ENCODE measurements at regions not wholly inside any gene's neighbourhood (a gene's known extent, or its start where the extent isn't known, plus 50 kb on each side); places are given as distances from the start of the nearest gene placed in this dataset.
"Not testable (repeated sequence)": the region's sequence is repeated elsewhere in the genome, so short reads cannot be mapped to it uniquely, and the experiment has no call there.

- intact Hi-C loops (cut with DNase I, micrococcal nuclease): no loop called here
- DNase-seq (no peak), ATAC-seq (no peak)
- Mint-ChIP-seq H3K4me1 (no peaks in the 10 kb centered on the region), H3K27ac (no peak overlapping the region), H3K9me3 (ENCODE audit: low read depth) (peaks cover 2% of the 10 kb centered on the region), H3K36me3 (ENCODE audit: low read depth) (no peaks in the 10 kb centered on the region), H3K27me3 (no peaks in the 10 kb centered on the region), H3K4me3 (no peak overlapping the region)
- ChIA-PET POLR2A (no interaction called here), CTCF (no interaction called here)
Observed at GRCh38 chr1:71295350-71295749, 214.5 kb upstream of the ZRANB2 start.

- H3K4me1 Mint-ChIP-seq: no peaks in the 10 kb centered on the region
- H3K4me3 Mint-ChIP-seq: no peak overlapping the region
- no peaks in the 10 kb centered on the region for H3K36me3 Mint-ChIP-seq (ENCODE audit: low read depth)
- POLR2A ChIA-PET: no interaction called here
- no peak for DNase-seq
- H3K9me3 Mint-ChIP-seq (ENCODE audit: low read depth): peaks cover 2% of the 10 kb centered on the region
- no peak overlapping the region for H3K27ac Mint-ChIP-seq
- intact Hi-C loops (cut with DNase I, micrococcal nuclease): no loop called here
- no peak for ATAC-seq
- no peaks in the 10 kb centered on the region for H3K27me3 Mint-ChIP-seq
- CTCF ChIA-PET: interaction anchor here (0.8 kb wide), 1 partner anchor 1266 kb away, joined by 5 read pairs; no protein-coding TSS in a partner anchor
Observed at GRCh38 chr1:71294178-71294577, 213.3 kb upstream of the ZRANB2 start.

DNA sequence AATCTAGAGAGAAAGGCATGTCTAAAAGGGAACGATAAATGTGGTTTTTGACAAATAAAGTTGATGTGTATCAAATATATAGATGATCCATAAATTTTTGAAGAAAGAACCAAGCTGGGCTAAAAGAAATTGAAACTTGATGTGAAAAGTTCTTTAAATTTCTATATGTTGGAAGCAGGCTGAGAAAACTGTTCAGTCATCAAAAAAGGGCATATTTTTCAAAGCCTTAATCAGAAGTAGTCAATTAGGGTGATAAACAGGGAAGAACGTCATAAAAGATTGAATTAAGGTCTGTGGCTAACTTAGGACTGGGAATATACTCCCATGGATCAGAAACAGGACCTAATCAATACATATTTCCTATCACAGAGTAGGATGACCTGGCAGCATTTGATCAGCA lies 211.4 kb upstream of the ZRANB2 start:
- ChIA-PET POLR2A (no interaction called here), CTCF (no interaction called here)
- Mint-ChIP-seq H3K36me3 (ENCODE audit: low read depth) (no peaks in the 10 kb centered on the region), H3K27me3 (no peaks in the 10 kb centered on the region), H3K4me3 (no peak overlapping the region), H3K4me1 (no peaks in the 10 kb centered on the region), H3K27ac (no peak overlapping the region), H3K9me3 (ENCODE audit: low read depth) (peaks cover 2% of the 10 kb centered on the region)
- ATAC-seq (no peak), DNase-seq (no peak)
- intact Hi-C loops (cut with DNase I, micrococcal nuclease): no loop called here

DNA sequence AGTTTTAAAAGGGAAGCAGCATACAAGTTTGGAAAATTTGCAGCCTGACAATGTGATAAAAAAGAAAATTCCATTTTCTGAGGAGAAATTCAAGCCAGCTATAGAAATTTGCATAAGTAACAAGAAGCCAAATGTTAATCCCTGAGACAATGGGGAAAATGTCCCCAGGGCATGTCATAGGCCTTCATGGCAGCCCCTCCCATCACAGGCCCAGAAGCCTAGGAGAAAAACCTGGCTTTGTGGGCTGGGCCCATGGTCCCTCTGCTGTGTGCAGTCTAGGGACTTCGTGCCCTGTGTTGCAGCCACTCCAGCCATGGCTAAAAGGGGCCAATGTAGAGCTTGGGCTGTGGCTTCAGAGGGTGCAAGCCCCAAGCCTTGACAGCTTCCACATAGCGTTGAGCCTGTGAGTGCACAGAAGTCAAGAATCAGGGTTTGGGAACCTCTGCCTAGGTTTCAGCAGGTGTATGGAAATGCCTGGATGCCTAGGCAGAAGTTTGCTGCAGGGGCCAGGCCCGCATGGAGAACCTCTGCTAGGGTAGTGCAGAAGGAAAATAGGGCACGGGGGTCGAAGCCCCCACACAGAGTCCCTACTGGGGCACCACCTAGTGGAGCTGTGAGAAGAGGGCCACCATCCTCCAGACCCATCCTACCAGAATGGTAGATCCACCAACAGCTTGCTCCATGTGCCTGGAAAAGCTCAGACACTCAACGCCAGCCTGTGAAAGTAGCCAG lies 209.8 kb upstream of the ZRANB2 start:
- H3K4me3 Mint-ChIP-seq; CTCF ChIA-PET; POLR2A ChIA-PET; H3K9me3 Mint-ChIP-seq (ENCODE audit: low read depth); ATAC-seq; intact Hi-C loops (cut with DNase I, micrococcal nuclease); H3K36me3 Mint-ChIP-seq (ENCODE audit: low read depth); H3K27ac Mint-ChIP-seq; H3K27me3 Mint-ChIP-seq; DNase-seq; H3K4me1 Mint-ChIP-seq: not testable (repeated sequence)

DNA sequence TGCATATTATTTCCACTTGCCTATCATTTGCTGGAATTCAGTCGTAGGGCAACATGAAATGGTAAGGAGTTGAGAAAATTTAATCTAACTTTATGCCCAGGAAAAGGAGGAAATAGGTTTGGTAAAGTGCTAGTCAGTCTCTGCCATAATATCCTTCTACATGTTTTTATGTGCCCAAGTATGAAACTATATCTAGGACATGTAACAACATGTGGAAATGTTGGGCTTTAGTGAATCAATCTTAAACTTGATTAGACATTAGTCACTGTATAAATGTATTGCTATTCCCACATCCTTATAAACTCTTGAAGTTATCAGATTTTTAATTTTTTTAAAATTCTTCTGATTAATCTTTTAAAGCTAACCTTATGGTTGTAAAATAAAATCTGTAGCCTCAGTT lies 204.7 kb upstream of the ZRANB2 start:
- peaks cover 12% of the 10 kb centered on the region for H3K9me3 Mint-ChIP-seq (ENCODE audit: low read depth)
- no peaks in the 10 kb centered on the region for H3K4me1 Mint-ChIP-seq
- no peaks in the 10 kb centered on the region for H3K36me3 Mint-ChIP-seq (ENCODE audit: low read depth)
- intact Hi-C loops (cut with DNase I, micrococcal nuclease): no loop called here
- DNase-seq: no peak
- ChIA-PET CTCF (no interaction called here), POLR2A (no interaction called here)
- no peak overlapping the region for H3K4me3 Mint-ChIP-seq
- no peak overlapping the region for H3K27ac Mint-ChIP-seq
- ATAC-seq: no peak
- H3K27me3 Mint-ChIP-seq: no peaks in the 10 kb centered on the region

DNA sequence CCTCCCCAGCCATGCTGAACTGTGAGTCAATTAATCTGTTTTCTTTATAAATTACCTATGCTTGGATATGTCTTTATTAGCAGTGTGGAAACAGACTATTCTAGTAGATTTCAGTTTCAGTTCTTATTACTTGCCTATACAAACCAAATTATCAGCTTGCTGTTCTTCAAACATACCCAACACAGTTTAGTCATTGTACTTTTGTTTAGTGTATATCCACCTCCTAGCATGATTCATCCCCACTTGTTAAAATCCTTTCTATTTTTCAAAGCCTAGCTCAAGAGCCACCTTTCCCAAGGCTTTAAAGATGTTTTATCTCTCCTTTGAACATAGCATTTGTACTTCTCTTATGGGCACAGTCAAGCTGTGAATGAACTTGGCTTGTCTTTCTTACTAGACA lies 195.6 kb upstream of the ZRANB2 start:
- DNase-seq (no peak), ATAC-seq (no peak)
- intact Hi-C loops (cut with DNase I, micrococcal nuclease): no loop called here
- Mint-ChIP-seq H3K36me3 (ENCODE audit: low read depth) (no peaks in the 10 kb centered on the region), H3K27ac (no peak overlapping the region), H3K4me1 (no peaks in the 10 kb centered on the region), H3K27me3 (no peaks in the 10 kb centered on the region), H3K9me3 (ENCODE audit: low read depth) (peaks cover 1% of the 10 kb centered on the region), H3K4me3 (no peak overlapping the region)
- ChIA-PET POLR2A (no interaction called here), CTCF (no interaction called here)

DNA sequence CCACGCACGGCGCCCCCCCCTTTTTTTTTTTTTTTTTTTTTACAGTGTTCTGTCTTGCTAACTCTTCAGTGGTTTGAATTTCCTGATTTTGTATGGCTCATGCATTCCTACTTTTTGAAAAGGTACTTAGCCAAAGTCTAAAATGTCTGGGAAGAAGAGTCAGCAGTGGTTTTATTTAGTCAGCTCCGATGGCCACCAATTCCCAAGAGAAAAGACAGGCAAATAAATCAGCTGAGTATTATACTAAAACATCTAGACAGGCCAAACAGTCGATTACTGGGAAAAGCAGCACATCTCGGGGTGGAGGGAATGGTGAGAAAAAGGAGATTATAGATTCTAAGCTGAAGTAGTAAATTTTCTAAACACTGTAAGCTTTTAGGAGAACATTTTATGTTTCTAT lies 192.5 kb upstream of the ZRANB2 start:
- intact Hi-C loops (cut with DNase I, micrococcal nuclease): no loop called here
- ChIA-PET CTCF (interaction anchor here (0.8 kb wide), 1 partner anchor 33 kb away, joined by 3 read pairs; no protein-coding TSS in a partner anchor), POLR2A (no interaction called here)
- no peak for ATAC-seq
- no peak for DNase-seq
- Mint-ChIP-seq H3K27ac (no peak overlapping the region), H3K9me3 (ENCODE audit: low read depth) (peaks cover 1% of the 10 kb centered on the region), H3K4me1 (no peaks in the 10 kb centered on the region), H3K27me3 (no peaks in the 10 kb centered on the region), H3K36me3 (ENCODE audit: low read depth) (no peaks in the 10 kb centered on the region), H3K4me3 (no peak overlapping the region)

DNA sequence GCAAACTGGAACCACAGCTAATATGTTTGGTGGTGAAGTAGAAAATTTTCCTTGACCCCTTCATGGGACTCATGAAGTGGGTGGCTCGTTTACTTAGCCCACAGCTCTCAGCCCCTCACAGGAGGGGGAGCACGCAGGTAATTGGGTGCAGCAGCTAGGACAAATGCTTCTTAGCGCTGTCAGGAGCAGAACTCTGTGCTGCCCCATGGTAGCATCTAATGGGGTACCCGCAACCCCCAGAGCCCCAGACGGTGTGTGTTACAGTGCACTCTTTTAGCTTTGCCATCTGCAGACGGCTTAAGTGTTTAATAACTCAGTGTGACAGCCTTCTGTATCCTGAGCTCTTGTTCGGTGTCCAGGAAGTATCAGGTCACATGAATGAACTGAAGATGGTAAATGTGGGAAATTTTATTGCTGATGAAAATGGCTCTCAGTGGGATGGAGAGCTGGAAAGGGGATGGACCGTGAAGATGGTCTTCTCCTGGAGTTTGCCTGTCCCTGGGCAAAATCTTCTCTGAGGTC lies 189.6 kb upstream of the ZRANB2 start:
- no peaks in the 10 kb centered on the region for H3K36me3 Mint-ChIP-seq (ENCODE audit: low read depth)
- H3K27ac Mint-ChIP-seq: no peak overlapping the region
- ChIA-PET CTCF (no interaction called here), POLR2A (no interaction called here)
- H3K4me3 Mint-ChIP-seq: no peak overlapping the region
- DNase-seq: no peak
- H3K9me3 Mint-ChIP-seq (ENCODE audit: low read depth): peaks cover 1% of the 10 kb centered on the region
- no peaks in the 10 kb centered on the region for H3K27me3 Mint-ChIP-seq
- ATAC-seq: no peak
- intact Hi-C loops (cut with DNase I, micrococcal nuclease): no loop called here
- H3K4me1 Mint-ChIP-seq: no peaks in the 10 kb centered on the region

DNA sequence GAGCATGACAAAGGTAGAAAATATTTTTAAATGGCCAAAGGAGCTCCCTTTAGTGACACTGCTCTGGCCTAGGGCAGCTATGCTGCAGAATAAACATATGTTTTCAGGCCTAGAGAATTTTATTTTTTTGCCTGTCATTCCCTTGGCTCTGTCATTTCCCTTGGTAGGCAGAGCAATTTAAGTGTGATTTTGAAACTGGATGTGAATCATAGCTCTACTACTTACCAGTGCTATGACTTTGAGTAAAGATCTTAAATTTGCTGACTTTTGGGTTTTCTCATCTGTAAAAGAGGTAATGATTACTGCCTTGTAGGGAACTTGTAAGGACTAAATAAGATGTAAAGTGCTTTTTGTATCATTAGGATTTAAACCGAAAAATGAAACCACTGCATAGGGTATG lies 189.0 kb upstream of the ZRANB2 start:
- Mint-ChIP-seq H3K27me3 (no peaks in the 10 kb centered on the region), H3K36me3 (ENCODE audit: low read depth) (no peaks in the 10 kb centered on the region), H3K4me3 (no peak overlapping the region), H3K27ac (no peak overlapping the region), H3K9me3 (ENCODE audit: low read depth) (peaks cover 1% of the 10 kb centered on the region), H3K4me1 (no peaks in the 10 kb centered on the region)
- intact Hi-C loops (cut with DNase I, micrococcal nuclease): no loop called here
- POLR2A ChIA-PET: no interaction called here
- no peak for DNase-seq
- ATAC-seq: peak; percentile 49
- CTCF ChIA-PET: no interaction called here

DNA sequence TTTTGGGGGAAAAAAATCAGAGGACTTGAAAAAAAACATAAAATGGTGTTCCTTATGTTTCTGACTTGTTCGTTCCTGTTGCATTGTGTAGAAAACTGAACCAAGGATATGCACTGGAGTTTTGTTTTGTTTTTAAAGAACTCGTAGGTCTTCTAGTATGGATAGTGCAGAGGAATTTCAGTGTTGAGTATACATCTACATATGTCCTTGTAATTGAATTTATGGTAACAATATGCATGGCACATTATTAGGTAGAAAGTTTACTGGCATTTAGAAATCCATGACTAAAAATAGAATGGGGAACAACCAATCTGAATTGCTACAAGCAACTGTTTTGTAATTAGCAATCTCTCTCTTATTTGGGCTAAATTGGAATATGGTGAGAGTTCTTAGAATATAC lies 188.3 kb upstream of the ZRANB2 start:
- ChIA-PET CTCF (no interaction called here), POLR2A (no interaction called here)
- Mint-ChIP-seq H3K9me3 (ENCODE audit: low read depth) (peaks cover 1% of the 10 kb centered on the region), H3K4me1 (no peaks in the 10 kb centered on the region), H3K36me3 (ENCODE audit: low read depth) (no peaks in the 10 kb centered on the region), H3K27me3 (no peaks in the 10 kb centered on the region), H3K4me3 (no peak overlapping the region), H3K27ac (no peak overlapping the region)
- intact Hi-C loops (cut with DNase I, micrococcal nuclease): no loop called here
- no peak for ATAC-seq
- no peak for DNase-seq

GRCh38 chr1:71267220-71267619 lies 186.4 kb upstream of the ZRANB2 start:
- intact Hi-C loops (cut with DNase I, micrococcal nuclease): no loop called here
- H3K4me1 Mint-ChIP-seq: no peaks in the 10 kb centered on the region
- POLR2A ChIA-PET: no interaction called here

DNA sequence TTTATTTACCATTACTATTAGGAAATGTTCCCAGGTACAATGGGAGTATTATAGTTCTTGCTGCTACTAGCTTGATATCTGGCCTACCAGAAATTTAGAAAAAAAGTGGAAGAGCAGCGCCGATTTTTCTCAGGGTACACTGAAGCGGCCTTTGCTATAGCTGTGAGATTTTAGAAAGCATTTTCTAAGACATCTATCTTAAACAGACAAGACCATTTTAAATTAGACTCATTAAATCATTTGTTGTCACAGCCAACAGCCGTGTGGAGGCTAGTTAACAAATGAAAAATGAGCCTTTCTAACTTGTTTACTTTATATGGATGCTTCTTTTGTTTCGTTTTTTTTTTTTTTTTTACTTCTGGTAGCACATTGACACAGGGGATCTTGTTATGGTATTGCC lies 183.2 kb upstream of the ZRANB2 start:
- CTCF ChIA-PET: no interaction called here
- no peak overlapping the region for H3K4me3 Mint-ChIP-seq

More at GRCh38 chr1:71267220-71267619, 186.4 kb upstream of the ZRANB2 start:
- DNase-seq (no peak), ATAC-seq (no peak)
- H3K27me3 Mint-ChIP-seq: no peaks in the 10 kb centered on the region
- no peak overlapping the region for H3K27ac Mint-ChIP-seq
- no peaks in the 10 kb centered on the region for H3K36me3 Mint-ChIP-seq (ENCODE audit: low read depth)
- H3K9me3 Mint-ChIP-seq (ENCODE audit: low read depth): no peaks in the 10 kb centered on the region
- no peak overlapping the region for H3K4me3 Mint-ChIP-seq
- CTCF ChIA-PET: no interaction called here

More for the DNA sequence above, 183.2 kb upstream of the ZRANB2 start:
- no peaks in the 10 kb centered on the region for H3K4me1 Mint-ChIP-seq
- DNase-seq: no peak
- H3K36me3 Mint-ChIP-seq (ENCODE audit: low read depth): no peaks in the 10 kb centered on the region
- intact Hi-C loops (cut with DNase I, micrococcal nuclease): no loop called here
- no peak for ATAC-seq
- H3K27ac Mint-ChIP-seq: no peak overlapping the region
- H3K9me3 Mint-ChIP-seq (ENCODE audit: low read depth): no peaks in the 10 kb centered on the region
- H3K27me3 Mint-ChIP-seq: no peaks in the 10 kb centered on the region
- POLR2A ChIA-PET: no interaction called here

Measured in activated CD4-positive, alpha-beta T cell treated with anti-CD3 and anti-CD28 coated beads for 36 hours (primary cell).